GM18867 (cell line): ENCODE measurements at regions not wholly inside any gene's neighbourhood (a gene's known extent, or its start where the extent isn't known, plus 50 kb on each side); places are given as distances from the start of the nearest gene placed in this dataset.

Experiments used
- ATAC-seq: cut with Tn5 transposase; IDR thresholded peaks from one replicate; pipeline ENCODE4 v1.9.1; 2021; ENCODE audit warnings: mild to moderate bottlenecking, moderate library complexity; ENCODE audit not compliant: unreplicated experiment

GRCh38 chr6:1096967-1097765, 214.7 kb upstream of the FOXQ1 start:
- ATAC-seq, result no peak

GRCh38 chr6:1094306-1094705, 217.6 kb upstream of the FOXQ1 start:
- no peak for ATAC-seq

GRCh38 chr6:1091900-1092299, 220.0 kb upstream of the FOXQ1 start:
- ATAC-seq, result no peak

GRCh38 chr6:1089859-1090258, 222.0 kb upstream of the FOXQ1 start:
- ATAC-seq, result no peak

GRCh38 chr6:1088492-1089001, 223.4 kb upstream of the FOXQ1 start:
- ATAC-seq, result no peak

- no peak for ATAC-seq
Measured at GRCh38 chr6:1087154-1087843, 224.6 kb upstream of the FOXQ1 start.

- no peak for ATAC-seq
Measured at GRCh38 chr6:1086446-1087153, 225.3 kb upstream of the FOXQ1 start.

- ATAC-seq, result no peak
Measured at GRCh38 chr6:1082285-1082935, 229.5 kb upstream of the FOXQ1 start.

GRCh38 chr6:1081551-1082284, 230.2 kb upstream of the FOXQ1 start:
- no peak for ATAC-seq

- ATAC-seq, result no peak
Measured at GRCh38 chr6:1080453-1081337, 231.2 kb upstream of the FOXQ1 start.

- ATAC-seq, result no peak
Measured at GRCh38 chr6:1079525-1079924, 232.4 kb upstream of the FOXQ1 start.

GRCh38 chr6:1077478-1078416, 234.2 kb upstream of the FOXQ1 start:
- ATAC-seq, result no peak

GRCh38 chr6:1076531-1077459, 235.1 kb upstream of the FOXQ1 start:
- ATAC-seq, result no peak

GRCh38 chr6:1075880-1076279, 236.0 kb upstream of the FOXQ1 start:
- ATAC-seq, result no peak

GRCh38 chr6:1075444-1075843, 236.5 kb upstream of the FOXQ1 start:
- ATAC-seq, result no peak

- ATAC-seq, result no peak
Measured at GRCh38 chr6:1070085-1070521, 241.8 kb upstream of the FOXQ1 start.

- ATAC-seq, result no peak
Measured at GRCh38 chr6:1068905-1069304, 243.0 kb upstream of the FOXQ1 start.
